ENCODE measurements at regions not wholly inside any gene's neighbourhood (a gene's known extent, or its start where the extent isn't known, plus 50 kb on each side); places are given as distances from the start of the nearest gene placed in this dataset.

DNA sequence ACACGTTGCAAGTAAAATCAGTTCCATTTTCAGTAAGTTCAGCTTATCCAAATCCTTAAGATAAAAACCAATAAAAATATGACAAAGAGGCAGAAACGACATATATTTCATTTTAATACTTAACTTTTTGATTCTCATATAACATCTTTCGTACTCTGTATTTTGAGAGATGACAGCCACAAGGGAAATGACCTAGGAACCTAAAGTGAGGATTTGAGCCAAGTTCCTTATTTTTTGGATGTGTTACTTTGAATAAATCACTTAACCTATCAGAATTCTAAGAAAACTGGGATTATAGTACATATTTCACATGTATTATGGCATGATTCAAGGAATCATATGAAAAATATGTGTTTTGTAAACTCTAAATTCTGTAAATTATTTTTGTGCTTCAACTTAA, 143.6 kb upstream of the TRPC6 start:
- H3K4me3 Mint-ChIP-seq (ENCODE audit: unreplicated experiment), result no peak overlapping the region

DNA sequence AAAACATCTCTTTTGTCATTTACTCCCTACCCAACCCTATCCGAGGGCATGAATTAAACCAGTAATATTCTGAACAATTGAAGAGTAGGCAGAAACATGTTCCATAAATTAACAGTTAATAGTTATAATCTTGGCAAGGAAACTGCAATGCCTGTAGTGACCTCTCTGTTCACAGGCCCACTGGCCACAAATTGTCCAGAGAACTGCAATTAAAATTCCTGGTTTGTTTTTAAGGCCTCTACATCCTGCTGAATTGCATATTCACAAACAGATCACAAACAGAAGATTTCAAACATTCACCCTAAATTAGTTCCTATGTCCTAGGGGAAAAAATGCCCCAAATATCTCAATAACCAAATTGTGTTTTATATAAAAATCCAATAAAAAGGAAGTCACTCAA, 143.2 kb upstream of the TRPC6 start:
- Mint-ChIP-seq H3K27ac (ENCODE audit: unreplicated experiment) (no peak overlapping the region), H3K27me3 (ENCODE audit: unreplicated experiment) (peaks cover 19% of the 10 kb centered on the region), H3K4me1 (ENCODE audit: unreplicated experiment) (peaks cover 8% of the 10 kb centered on the region), H3K4me3 (ENCODE audit: unreplicated experiment) (no peak overlapping the region), H3K36me3 (ENCODE audit: unreplicated experiment) (no peaks in the 10 kb centered on the region), H3K9me3 (ENCODE audit: unreplicated experiment) (peaks cover 7% of the 10 kb centered on the region)
- TF ChIP-seq, protein P1, sequence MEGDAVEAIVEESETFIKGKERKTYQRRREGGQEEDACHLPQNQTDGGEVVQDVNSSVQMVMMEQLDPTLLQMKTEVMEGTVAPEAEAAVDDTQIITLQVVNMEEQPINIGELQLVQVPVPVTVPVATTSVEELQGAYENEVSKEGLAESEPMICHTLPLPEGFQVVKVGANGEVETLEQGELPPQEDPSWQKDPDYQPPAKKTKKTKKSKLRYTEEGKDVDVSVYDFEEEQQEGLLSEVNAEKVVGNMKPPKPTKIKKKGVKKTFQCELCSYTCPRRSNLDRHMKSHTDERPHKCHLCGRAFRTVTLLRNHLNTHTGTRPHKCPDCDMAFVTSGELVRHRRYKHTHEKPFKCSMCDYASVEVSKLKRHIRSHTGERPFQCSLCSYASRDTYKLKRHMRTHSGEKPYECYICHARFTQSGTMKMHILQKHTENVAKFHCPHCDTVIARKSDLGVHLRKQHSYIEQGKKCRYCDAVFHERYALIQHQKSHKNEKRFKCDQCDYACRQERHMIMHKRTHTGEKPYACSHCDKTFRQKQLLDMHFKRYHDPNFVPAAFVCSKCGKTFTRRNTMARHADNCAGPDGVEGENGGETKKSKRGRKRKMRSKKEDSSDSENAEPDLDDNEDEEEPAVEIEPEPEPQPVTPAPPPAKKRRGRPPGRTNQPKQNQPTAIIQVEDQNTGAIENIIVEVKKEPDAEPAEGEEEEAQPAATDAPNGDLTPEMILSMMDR (IDR thresholded peaks at IDR 0.05), result no peak
- no peak for DNase-seq (ENCODE audit: extremely low spot score, unreplicated experiment)

More for the DNA sequence above, 143.6 kb upstream of the TRPC6 start:
- TF ChIP-seq, protein P1 (IDR thresholded peaks at IDR 0.05), result no peak
- Mint-ChIP-seq H3K27me3 (ENCODE audit: unreplicated experiment) (peaks cover 19% of the 10 kb centered on the region), H3K36me3 (ENCODE audit: unreplicated experiment) (no peaks in the 10 kb centered on the region), H3K4me1 (ENCODE audit: unreplicated experiment) (peaks cover 8% of the 10 kb centered on the region), H3K9me3 (ENCODE audit: unreplicated experiment) (peaks cover 7% of the 10 kb centered on the region), H3K27ac (ENCODE audit: unreplicated experiment) (no peak overlapping the region)
- DNase-seq (ENCODE audit: extremely low spot score, unreplicated experiment), result no peak

DNA sequence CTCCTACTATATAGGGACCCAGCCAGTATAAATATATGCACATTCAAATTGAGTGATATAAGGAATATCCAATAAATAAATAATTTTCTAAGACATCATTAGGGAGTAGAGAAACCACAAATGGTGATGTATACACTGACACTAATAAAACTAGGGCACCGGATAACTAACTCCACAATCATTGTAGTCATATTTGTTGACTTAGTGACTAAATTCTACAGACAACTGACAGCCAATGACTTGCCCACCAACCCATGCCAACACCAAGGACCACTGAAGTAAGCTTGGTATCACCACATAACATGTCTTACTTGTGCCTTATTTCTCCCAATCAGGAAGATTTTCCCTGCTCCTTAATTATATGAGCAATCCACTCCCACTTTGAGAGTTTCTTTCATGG, 139.6 kb upstream of the TRPC6 start:
- peaks cover 14% of the 10 kb centered on the region for H3K4me1 Mint-ChIP-seq (ENCODE audit: unreplicated experiment)
- DNase-seq (ENCODE audit: extremely low spot score, unreplicated experiment), result no peak
- peaks cover 11% of the 10 kb centered on the region for H3K27me3 Mint-ChIP-seq (ENCODE audit: unreplicated experiment)
- no peaks in the 10 kb centered on the region for H3K36me3 Mint-ChIP-seq (ENCODE audit: unreplicated experiment)
- H3K27ac Mint-ChIP-seq (ENCODE audit: unreplicated experiment), result no peak overlapping the region
- no peak overlapping the region for H3K4me3 Mint-ChIP-seq (ENCODE audit: unreplicated experiment)
- no peaks in the 10 kb centered on the region for H3K9me3 Mint-ChIP-seq (ENCODE audit: unreplicated experiment)
- TF ChIP-seq, protein P1 (IDR thresholded peaks at IDR 0.05), result no peak

DNA sequence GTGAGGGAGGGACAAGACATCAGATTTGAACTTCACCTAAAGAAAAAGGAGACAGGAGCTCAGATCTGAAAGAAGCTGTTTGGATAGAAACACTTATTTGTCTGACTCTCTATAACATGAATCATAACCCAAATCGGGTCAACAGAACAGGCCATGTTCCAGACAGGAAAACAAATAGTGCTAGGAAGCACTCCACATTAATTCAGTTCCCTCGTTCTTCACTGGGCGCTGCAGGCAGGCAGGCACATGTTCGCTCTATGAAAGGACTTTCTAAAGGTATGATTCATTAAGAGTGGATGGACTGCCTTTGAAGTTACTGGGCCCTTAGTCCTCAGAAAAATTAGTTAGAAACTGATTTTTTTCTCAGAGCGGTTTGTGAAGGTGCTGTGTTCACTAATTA, 137.5 kb upstream of the TRPC6 start:
- Mint-ChIP-seq H3K27me3 (ENCODE audit: unreplicated experiment) (peaks cover 4% of the 10 kb centered on the region), H3K4me1 (ENCODE audit: unreplicated experiment) (peaks cover 10% of the 10 kb centered on the region), H3K4me3 (ENCODE audit: unreplicated experiment) (no peak overlapping the region), H3K9me3 (ENCODE audit: unreplicated experiment) (no peaks in the 10 kb centered on the region), H3K27ac (ENCODE audit: unreplicated experiment) (no peak overlapping the region), H3K36me3 (ENCODE audit: unreplicated experiment) (no peaks in the 10 kb centered on the region)
- TF ChIP-seq, protein P1 (IDR thresholded peaks at IDR 0.05), result no peak
- no peak for DNase-seq (ENCODE audit: extremely low spot score, unreplicated experiment)

DNA sequence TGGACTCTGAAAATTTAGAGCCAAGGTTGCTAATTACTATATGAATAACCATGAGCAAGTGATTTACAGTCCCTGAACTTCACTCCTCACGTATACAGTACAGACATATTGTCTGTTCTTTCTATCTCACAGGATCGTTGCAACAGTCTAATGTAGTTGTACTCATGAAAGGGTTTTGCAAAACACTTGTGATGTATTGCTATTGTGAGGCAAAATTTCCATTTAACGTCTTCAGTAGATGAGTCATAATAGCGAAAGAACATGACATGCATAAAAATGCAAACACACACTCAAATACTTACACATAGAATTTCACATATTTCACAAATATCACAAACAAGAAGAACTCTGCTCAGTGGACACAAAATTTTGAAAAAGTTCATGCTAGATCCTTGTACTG, 134.6 kb upstream of the TRPC6 start:
- H3K27ac Mint-ChIP-seq (ENCODE audit: unreplicated experiment), result no peak overlapping the region
- DNase-seq (ENCODE audit: extremely low spot score, unreplicated experiment), result no peak
- H3K4me1 Mint-ChIP-seq (ENCODE audit: unreplicated experiment), result peaks cover 10% of the 10 kb centered on the region
- no peaks in the 10 kb centered on the region for H3K9me3 Mint-ChIP-seq (ENCODE audit: unreplicated experiment)
- no peak overlapping the region for H3K4me3 Mint-ChIP-seq (ENCODE audit: unreplicated experiment)
- H3K27me3 Mint-ChIP-seq (ENCODE audit: unreplicated experiment), result no peaks in the 10 kb centered on the region
- H3K36me3 Mint-ChIP-seq (ENCODE audit: unreplicated experiment), result no peaks in the 10 kb centered on the region
- TF ChIP-seq, protein P1 (IDR thresholded peaks at IDR 0.05), result no peak

Data from osteocyte (in vitro differentiated cells).